MM.1S (cell line): ENCODE measurements at regions not wholly inside any gene's neighbourhood (a gene's known extent, or its start where the extent isn't known, plus 50 kb on each side); places are given as distances from the start of the nearest gene placed in this dataset.

Experiments used
- CTCF ChIP-seq: fragments of 300-600 bp; sonication (generic); IDR thresholded peaks from 2 replicates; pipeline ENCODE4 v1.5.1; 2016; ENCODE audit warnings: antibody characterized with exemption, low read length, mixed read lengths
- EZH2 ChIP-seq: fragments of 300-600 bp; sonication (generic); optimal IDR thresholded peaks from 2 replicates; pipeline ENCODE3; 2017; ENCODE audit warnings: low read depth, mild to moderate bottlenecking, antibody characterized with exemption, low read length, mixed read lengths
- EZH2phosphoT487 ChIP-seq: fragments of 300-600 bp; sonication (generic); IDR thresholded peaks from 2 replicates; pipeline ENCODE4 v1.6.1; 2018; ENCODE audit warnings: antibody characterized with exemption, low read length

GRCh38 chr10:57894361-57894760 lies 373.3 kb downstream of the IPMK start:
- no peak for TF ChIP-seq CTCF
- TF ChIP-seq EZH2 = no peak
- no peak for TF ChIP-seq EZH2phosphoT487
